HepG2 (cell line): ENCODE measurements at regions not wholly inside any gene's neighbourhood (a gene's known extent, or its start where the extent isn't known, plus 50 kb on each side); places are given as distances from the start of the nearest gene placed in this dataset.

Experiments
- BHLHE40 ChIP-seq: IDR thresholded peaks from 2 replicates; pipeline ENCODE4 v1.6.1; 2011; ENCODE audit warnings: low read length, improper control_type of control experiment
- CHD2 ChIP-seq: IDR thresholded peaks from 2 replicates; pipeline ENCODE4 v1.6.1; 2011; ENCODE audit warnings: low read depth, low read length, improper control_type of control experiment
- HCFC1 ChIP-seq: fragments of 150-350 bp; IDR thresholded peaks from 2 replicates; pipeline ENCODE4 v1.6.1; 2014; ENCODE audit warnings: low read depth, low read length
- MXI1 ChIP-seq: IDR thresholded peaks from 3 replicates; pipeline ENCODE4 v1.6.1; 2012; ENCODE audit warnings: low read depth, low read length, inconsistent platforms, borderline replicate concordance
- MYNN ChIP-seq: sonication (generic); formaldehyde crosslinking; IDR thresholded peaks from 2 replicates; pipeline ENCODE4 v1.4.0; 2020; ENCODE audit warnings: mild to moderate bottlenecking, low read depth, missing genetic modification reagents
- PHF8 ChIP-seq: sonication (generic); formaldehyde crosslinking; IDR thresholded peaks from 2 replicates; pipeline ENCODE4 v1.5.0; 2020; ENCODE audit warnings: missing genetic modification reagents
- POLR2A ChIP-seq, 2 experiments: IDR thresholded peaks; 2 replicates each; pipeline ENCODE4 v1.6.1; 2011; ENCODE audit warnings: low read depth in 2 of 2, low read length in 2 of 2, mild to moderate bottlenecking in 1 of 2, moderate library complexity in 1 of 2; ENCODE audit not compliant: insufficient read depth in 1 of 2
- SRY ChIP-seq: sonication (generic); formaldehyde crosslinking; IDR thresholded peaks from 2 replicates; pipeline ENCODE4 v1.8.0; 2022; ENCODE audit warnings: mild to moderate bottlenecking, missing genetic modification reagents
- TSC22D2 ChIP-seq: sonication (generic); formaldehyde crosslinking; IDR thresholded peaks from 2 replicates; pipeline ENCODE4 v1.5.1; 2020; ENCODE audit warnings: missing genetic modification reagents, mild to moderate bottlenecking, borderline replicate concordance
- ZNF121 ChIP-seq: sonication (generic); formaldehyde crosslinking; IDR thresholded peaks from 2 replicates; pipeline ENCODE4 v1.5.0; 2020; ENCODE audit warnings: mild to moderate bottlenecking, missing genetic modification reagents
- ZNF274 ChIP-seq: sonication (generic); formaldehyde crosslinking; IDR thresholded peaks from 2 replicates; pipeline ENCODE4 v1.5.1; 2020; ENCODE audit warnings: mild to moderate bottlenecking, missing genetic modification reagents
- TF ChIP-seq, protein P1 (sequence below): sonication (generic); formaldehyde crosslinking; IDR thresholded peaks from 2 replicates; pipeline ENCODE4 v1.4.0; 2020; ENCODE audit warnings: missing genetic modification reagents

DNA sequence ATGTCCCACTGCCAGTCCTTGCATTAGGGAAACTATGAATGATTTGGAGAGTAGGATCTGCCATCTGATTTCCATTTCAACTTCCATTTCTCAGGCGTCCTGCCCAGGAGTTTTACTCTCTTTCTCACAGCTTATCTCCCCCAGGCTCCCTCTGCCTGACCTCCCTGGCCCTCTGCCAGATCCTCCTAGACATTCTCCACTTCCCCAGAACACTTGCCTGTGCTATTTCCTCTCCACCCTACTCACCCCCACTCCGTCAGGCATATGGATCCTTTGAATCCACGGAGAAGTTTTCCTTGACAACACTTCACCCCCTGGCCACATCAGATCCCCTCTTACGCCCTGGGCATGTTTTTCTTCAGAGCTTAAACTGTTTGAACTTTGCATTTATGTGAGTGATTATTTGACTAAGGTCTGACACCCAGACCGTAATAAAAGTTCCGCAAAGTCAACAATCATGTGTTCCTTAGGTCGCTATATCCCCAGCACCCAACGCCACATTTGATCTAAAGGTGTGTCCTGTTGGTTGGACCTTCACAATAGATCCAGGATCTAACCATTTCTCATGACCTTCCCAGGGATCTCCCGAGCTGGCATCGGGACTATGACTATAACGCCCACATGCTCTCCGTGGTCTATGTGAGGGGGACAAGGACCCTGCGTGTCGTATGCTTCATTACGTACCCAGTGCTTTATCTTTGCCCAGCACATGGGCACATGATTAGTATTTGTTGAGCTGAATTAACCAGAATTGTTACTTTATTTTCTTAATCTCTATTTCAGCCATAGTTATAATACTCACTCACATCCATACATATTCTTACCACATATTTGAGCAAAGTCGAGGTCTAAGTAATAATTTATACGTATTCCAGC is 255.8 kb upstream of the FOXN3 start:
- TF ChIP-seq HCFC1 (no peak), ZNF121 (CRISPR knock-in tag) (no peak), BHLHE40 (no peak), MXI1 (no peak), PHF8 (CRISPR knock-in tag) (no peak), MYNN (CRISPR knock-in tag) (no peak), TSC22D2 (CRISPR knock-in tag) (no peak), ZNF274 (CRISPR knock-in tag) (no peak), SRY (CRISPR knock-in tag) (no peak), POLR2A (IDR thresholded peaks at IDR 0.05; ENCODE audit: insufficient read depth in 1 of 2, low read depth in 2 of 2, low read length in 2 of 2) (no peak), CHD2 (no peak)
- TF ChIP-seq, protein P1, sequence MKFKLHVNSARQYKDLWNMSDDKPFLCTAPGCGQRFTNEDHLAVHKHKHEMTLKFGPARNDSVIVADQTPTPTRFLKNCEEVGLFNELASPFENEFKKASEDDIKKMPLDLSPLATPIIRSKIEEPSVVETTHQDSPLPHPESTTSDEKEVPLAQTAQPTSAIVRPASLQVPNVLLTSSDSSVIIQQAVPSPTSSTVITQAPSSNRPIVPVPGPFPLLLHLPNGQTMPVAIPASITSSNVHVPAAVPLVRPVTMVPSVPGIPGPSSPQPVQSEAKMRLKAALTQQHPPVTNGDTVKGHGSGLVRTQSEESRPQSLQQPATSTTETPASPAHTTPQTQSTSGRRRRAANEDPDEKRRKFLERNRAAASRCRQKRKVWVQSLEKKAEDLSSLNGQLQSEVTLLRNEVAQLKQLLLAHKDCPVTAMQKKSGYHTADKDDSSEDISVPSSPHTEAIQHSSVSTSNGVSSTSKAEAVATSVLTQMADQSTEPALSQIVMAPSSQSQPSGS (CRISPR knock-in tag): no peak
